Activated CD8-positive, alpha-beta memory T cell treated with anti-CD3 and anti-CD28 coated beads for 36 hours (primary cell): ENCODE measurements at regions not wholly inside any gene's neighbourhood (a gene's known extent, or its start where the extent isn't known, plus 50 kb on each side); places are given as distances from the start of the nearest gene placed in this dataset.
"Not testable (repeated sequence)": the region's sequence is repeated elsewhere in the genome, so short reads cannot be mapped to it uniquely, and the experiment has no call there.

ENCODE experiments used
- CTCF ChIA-PET: fragments of 350-600 bp; sonication (Branson Sonifier 250); formaldehyde crosslinking; loops from one replicate; lab custom pipeline; 2021; ENCODE audit warnings: antibody characterized with exemption; lab: Charles Lee
- POLR2A ChIA-PET: fragments of 350-600 bp; sonication (Branson Sonifier 250); formaldehyde crosslinking; loops from one replicate; lab custom pipeline; 2021; ENCODE audit warnings: antibody characterized with exemption; lab: Charles Lee

DNA sequence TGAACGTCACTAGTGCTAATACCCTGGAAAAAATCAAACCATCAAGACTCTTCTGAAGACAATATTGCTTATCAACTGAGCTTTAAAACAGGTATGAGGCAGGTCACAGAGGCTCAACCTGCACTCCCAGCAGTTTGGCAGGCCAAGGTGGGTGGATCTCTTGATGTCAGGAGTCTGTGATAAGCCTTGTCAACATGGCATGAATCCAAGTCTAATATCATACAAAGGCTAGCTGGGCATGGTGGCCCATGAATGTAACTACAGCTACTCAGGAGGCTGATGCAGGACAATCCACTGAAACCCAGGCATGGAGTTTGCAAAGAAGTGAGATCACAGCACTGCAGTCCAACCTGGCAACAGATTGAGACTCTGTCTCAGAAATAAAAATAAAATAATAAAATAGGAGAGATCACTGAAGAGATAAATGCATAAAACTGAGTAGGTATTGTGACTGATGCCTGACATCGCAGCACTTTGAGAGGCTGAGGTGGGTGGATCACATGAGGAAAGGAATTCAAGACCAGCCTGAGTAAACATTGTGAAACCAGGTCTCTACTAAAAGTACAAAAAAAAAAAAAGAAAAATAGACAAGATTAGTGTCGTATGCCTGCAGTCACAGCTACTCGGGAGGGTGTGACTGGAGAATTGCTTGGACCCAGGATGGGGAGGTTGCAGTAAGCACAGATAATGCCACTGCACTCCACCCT lies 555.9 kb upstream of the TSPY4 start:
- POLR2A ChIA-PET: no interaction called here
- CTCF ChIA-PET: no interaction called here

DNA sequence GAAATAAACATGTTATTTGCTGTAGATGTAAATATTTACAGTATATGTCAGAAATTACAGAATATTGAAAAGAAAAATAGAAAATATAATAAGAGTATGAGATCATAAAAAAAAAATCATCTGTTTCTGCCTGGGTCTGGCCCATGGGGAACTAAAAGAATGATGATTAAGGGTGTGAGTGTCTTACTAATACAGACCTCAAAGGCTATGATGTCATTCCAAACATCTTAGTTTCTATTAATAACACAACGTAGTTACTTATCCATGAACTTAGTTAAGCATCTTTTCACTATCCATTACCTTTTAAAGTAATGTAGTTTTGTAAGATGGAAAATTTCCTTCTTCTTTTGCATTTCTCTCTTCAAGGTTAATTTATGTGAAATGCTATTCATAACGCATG lies 542.7 kb upstream of the TSPY4 start:
- ChIA-PET POLR2A (no interaction called here), CTCF (no interaction called here)

DNA sequence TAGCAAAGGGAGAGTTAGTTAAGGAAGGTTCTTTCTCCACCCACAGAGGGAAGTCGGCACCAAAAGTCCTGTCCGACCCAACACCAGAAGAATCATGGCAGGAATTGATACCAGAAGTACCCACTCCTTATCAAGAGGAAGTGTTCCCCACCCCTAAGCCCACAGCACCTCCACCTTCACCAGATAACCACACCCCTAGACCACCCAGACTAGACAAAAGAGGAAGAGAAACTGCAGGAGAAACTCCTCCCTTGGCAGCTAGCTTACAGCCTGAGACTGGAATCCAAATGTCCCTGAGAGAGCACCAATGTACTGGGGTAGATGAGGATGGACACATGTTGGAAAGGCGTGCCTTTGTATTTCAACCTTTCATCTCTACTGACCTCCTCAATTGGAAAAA lies 532.9 kb upstream of the TSPY4 start:
- ChIA-PET CTCF (no interaction called here), POLR2A (no interaction called here)

DNA sequence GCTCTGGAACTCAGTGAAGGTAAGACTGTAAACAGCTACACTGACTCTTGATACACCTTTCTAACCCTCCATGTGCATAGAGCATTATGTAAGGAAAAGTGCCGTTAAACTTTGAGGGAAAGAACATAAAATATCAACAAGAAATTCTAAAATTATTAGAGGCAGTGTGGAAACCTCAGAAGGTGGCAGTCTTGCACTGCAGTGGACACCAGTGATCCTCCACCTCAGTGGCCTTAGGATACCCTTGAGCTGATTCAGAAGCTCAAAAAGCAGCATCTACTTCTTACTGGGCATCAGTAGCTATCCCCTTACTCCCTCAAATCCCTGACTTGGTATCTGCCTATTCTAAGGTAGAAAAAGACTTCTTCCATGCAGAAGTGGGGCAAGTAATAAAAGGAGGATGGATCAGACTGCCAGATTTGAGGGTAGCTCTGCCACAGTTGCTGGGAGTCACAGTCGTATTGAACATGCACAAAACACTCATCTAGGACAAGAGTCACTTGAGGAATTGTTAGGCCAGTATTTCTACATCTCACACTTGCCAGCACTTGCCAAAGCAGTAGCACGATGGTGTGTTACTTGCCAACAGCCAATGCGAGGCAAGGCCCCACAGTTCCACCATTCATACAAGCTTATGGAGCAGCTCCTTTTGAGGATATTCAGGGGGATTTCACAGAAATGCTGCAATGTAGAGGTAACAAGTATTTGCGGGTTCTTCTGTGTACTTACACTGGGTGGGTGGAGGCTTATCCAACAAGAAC lies 529.4 kb upstream of the TSPY4 start:
- ChIA-PET CTCF (no interaction called here), POLR2A (no interaction called here)

DNA sequence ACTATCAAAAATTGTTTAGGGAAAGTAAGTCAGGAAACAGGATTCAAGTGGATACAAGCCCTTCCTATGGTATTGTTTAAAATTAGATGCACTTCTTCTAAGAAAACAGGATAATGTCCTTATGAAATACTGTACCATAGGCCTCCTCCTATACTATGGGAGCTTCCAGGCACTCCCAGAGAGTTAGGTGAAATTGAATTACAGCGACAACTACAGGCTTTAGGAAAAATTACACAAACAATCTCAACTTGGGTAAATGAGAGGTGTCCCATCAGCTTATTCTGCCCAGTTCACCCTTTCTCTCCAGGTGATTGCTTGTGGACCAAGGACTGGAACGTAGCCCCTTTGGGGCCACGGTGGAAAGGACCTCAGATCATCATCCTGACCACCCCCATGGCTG lies 528.7 kb upstream of the TSPY4 start:
- ChIA-PET POLR2A (no interaction called here), CTCF (no interaction called here)

DNA sequence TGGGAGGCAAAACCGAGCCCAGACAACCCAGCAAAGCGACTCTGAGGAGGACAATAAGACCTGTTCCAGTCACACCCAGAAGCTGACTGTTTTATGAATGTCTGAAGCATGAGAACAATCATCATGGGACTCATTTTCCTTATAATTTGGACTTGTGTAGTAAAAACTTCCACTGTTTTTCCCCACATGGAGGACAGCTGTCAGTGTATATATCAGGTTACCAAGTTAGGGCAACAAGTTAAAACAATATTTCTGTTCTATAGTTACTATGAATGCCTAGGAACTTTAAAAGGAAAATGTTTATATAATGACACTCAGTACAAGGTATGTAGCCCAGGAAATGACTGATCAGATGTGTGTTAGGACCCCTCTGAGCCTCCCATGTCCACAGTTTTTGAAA lies 528.2 kb upstream of the TSPY4 start:
- POLR2A ChIA-PET: no interaction called here
- CTCF ChIA-PET: no interaction called here

DNA sequence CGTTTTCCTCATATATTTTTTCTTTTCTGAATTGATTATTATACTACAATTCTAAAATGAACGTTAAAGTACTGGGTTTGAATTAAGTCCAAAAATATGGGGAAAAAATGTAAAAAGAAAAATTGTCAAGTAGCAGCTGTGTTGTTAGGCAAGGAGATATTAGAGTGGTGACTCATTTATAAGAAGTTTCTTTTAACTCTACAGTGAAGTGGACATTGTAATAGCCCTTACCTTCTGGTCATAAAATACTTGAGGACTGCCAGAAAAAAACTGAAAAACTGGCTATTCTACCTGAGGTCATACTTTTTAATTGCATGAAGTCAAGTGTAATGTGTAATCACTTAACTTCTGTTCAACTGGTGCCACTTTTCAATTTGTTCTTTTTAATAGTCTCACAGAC lies 523.1 kb upstream of the TSPY4 start:
- POLR2A ChIA-PET: no interaction called here
- CTCF ChIA-PET: no interaction called here

DNA sequence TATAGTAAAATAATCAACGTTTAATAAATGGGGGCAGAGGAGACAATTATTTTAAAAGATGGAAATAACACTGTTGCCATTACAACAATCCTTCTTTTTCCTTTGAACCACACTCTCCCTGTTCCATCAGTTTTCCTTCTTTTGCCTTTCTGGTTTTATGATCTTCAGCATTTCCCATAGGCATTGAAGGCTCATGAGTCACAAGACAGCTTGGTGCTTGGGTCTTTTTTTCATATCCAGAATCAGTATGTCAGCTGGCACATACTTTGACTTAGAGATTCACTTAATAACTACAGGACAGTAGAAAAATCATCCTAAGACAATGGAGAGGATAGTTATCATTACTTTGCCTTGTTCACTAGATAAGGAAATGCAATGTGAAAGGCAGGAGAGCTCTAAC lies 521.6 kb upstream of the TSPY4 start:
- ChIA-PET POLR2A (no interaction called here), CTCF (no interaction called here)

DNA sequence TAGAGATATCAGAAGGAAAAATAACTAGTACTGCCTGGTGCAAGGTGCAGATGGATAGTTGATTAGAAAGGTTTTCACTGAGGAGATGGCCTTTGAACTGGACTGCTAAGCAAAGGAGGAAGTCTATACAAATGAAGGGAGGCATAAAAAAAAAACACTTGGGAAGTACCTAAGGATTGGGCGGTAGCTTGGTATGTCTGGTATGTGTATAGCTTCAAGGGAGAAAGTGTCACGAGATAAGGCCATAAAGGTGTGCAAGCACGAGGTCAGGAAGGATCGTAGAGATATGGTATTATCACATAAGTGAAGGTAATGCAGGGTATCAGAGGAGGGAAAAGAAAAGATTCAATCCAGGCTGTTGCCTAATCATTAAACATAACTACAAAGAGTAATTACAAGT lies 517.2 kb upstream of the TSPY4 start:
- ChIA-PET CTCF (no interaction called here), POLR2A (no interaction called here)

DNA sequence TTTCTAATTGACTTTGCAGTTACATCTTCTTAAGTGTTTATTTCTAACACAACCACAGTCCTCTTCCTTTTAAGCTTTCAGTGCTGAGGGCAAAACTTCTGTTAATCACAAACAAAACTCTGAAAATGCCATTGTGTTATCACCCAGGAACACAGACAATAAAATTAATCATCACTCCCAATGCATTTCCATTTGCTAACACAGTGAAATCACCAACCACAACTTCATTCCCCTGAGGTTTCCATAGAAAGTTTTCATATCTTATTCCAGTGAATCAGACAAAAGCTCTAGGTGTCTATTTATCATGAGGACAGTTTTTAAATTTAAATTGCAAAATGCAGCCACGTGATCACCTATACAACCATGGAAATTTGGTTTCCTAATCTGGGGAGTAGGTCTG lies 516.2 kb upstream of the TSPY4 start:
- ChIA-PET CTCF (no interaction called here), POLR2A (no interaction called here)

DNA sequence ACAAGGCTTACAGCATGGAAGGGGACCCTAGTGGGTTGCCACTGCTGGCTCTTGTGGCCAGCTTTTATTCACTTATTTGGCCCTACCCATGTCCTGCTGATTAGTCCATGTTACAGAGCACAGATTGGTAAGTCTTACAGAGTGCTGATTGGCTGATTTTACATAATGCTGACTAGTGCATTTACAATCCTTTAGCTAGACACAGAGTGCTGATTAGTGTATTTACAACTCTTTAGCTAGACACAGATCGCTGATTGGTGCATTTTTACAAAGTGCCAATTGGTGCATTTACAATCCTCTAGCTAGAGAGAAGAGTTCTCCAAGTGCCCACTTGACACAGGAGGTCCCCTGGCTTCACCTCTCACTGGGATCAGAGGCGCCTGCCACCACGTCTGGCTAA lies 485.0 kb upstream of the TSPY4 start:
- ChIA-PET POLR2A (no interaction called here), CTCF (no interaction called here)

DNA sequence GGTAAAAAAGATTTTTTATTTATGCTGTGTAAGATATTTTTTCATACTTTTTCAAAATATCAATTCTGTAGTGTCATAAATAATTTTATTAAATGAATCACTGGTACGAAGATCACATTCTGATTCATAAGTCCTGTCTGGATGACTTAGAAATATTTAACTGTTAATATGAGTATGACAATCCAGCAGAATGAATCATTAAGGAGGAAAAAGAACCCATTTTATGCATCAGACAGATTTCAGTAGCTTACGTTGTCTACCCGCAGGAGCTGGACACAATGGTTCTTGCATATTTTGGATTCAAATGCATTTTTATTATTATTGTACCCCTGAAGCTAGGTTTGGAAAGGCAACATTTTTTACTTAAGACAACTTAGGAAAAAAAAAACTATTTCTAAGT lies 448.9 kb upstream of the TSPY4 start:
- CTCF ChIA-PET: no interaction called here
- POLR2A ChIA-PET: no interaction called here

DNA sequence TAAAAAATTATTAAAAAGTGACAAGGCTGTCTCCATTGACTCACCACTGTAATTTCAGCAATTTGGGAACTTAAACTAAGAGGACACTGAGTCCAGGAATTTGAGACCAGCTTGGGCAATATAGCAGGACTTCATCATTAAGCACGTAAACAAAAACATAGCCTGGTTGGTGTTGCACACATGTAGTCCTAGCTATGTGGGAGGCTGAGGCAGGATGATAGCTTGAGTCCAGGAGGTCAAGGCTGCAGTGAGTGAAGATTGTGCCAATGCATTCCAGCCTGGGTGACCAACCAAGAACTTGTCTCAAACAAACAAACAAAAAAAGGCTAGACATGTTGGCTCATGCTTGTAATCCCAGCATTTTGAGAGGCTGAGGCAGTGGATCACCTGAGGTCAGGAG lies 439.4 kb upstream of the TSPY4 start:
- ChIA-PET CTCF (no interaction called here), POLR2A (no interaction called here)

DNA sequence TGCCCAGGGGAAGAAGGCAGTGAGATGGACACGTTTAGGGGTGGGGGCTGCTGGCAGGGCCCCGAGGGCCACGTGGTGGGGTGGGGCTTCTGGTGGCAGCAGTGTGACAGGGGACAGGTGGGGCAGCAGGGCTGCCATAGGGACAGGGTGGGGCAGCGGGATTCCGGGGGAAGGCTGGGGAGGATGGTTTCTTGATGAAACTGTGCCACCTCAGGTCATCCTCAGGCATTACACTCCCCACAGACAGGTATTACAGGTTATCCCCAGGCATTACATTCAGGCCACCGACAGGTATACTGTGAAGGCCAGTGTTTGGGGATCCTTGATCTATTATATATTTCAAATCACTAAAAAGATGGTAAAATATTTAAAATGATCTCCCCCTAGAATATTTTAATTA lies 432.1 kb upstream of the TSPY4 start:
- POLR2A ChIA-PET: no interaction called here
- CTCF ChIA-PET: no interaction called here

DNA sequence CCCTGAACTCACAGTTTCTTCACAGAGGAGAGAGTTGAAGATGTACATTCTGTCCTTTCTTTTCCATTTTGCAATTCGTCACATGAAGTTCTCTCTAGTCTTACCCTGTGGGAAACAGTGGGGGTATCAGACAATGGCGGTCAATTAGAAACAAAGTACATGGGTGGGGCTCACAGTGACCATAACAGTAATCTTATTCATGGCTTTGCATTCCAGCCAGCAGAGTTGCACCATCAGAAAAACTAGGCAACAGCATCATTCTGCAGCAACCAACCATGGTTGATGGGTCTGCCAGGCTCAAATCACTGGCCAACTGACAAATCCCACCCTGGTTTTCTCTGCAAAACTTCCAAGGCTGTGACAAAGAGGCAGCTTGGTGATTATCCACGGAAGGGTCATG lies 414.7 kb upstream of the TSPY4 start:
- CTCF ChIA-PET, POLR2A ChIA-PET: not testable (repeated sequence)
